GM12875 (cell line): ENCODE measurements at regions not wholly inside any gene's neighbourhood (a gene's known extent, or its start where the extent isn't known, plus 50 kb on each side); places are given as distances from the start of the nearest gene placed in this dataset.

Source experiments
- H3K4me3 ChIP-seq: one replicate; pipeline ENCODE4 v1.5.1; 2011; ENCODE audit warnings: low read depth, low read length, control low read depth
- CTCF ChIP-seq: IDR thresholded peaks from 2 replicates; pipeline ENCODE4 v1.5.1; 2011; ENCODE audit warnings: low read depth, mild to moderate bottlenecking, control low read depth, inconsistent platforms, low read length, moderate library complexity, borderline replicate concordance; ENCODE audit not compliant: insufficient read depth

GRCh38 chr5:9691261-9691660 lies 61.1 kb upstream of the TAS2R1 start:
- no peak for TF ChIP-seq CTCF
- H3K4me3 ChIP-seq: no peak overlapping the region

DNA sequence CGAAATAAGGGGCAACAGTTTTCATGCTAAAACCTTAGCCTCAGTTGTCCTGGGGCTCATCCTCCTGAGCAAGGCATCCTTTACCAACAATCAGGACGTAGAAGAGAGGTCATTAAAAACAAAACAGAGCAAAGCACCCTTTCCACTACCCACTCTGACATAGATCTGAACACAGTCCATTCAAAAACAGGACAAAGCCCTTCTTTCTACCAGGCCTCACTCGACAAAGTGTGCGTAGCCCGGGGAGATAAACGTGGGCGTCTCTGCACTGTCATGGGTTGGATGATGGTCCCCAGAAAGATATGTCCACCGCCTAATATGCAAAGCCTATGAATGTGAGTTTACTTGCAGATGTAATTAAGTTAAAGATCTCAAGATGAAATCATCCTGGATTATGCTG lies 60.6 kb upstream of the TAS2R1 start:
- TF ChIP-seq CTCF: no peak
- H3K4me3 ChIP-seq: no peak overlapping the region

GRCh38 chr5:9686216-9686615 lies 56.1 kb upstream of the TAS2R1 start:
- no peak overlapping the region for H3K4me3 ChIP-seq
- no peak for TF ChIP-seq CTCF

GRCh38 chr5:9681706-9682105 lies 51.6 kb upstream of the TAS2R1 start:
- no peak for TF ChIP-seq CTCF
- no peak overlapping the region for H3K4me3 ChIP-seq
